ENCODE measurements at regions not wholly inside any gene's neighbourhood (a gene's known extent, or its start where the extent isn't known, plus 50 kb on each side); places are given as distances from the start of the nearest gene placed in this dataset.

DNA sequence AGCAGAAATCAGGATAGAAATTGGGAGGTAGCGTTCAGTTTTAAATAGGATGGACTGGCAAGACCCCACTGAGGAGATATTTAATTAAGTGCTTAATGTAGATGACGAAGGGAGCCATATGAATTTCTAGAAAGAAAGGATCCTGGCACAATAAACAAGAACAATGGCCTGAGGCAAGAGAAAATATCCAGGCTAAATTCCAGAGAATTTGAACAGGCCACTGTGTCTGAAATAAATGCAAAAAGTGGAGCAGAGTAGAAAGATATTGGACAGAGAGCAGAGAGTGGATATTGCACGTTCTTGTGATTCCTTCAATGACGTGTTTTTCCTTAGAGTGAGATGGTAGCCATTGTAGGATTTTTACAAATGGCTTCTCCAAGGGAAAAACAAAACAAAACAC is 1504.8 kb downstream of the C4orf33 start:
- TF ChIP-seq, protein P1, sequence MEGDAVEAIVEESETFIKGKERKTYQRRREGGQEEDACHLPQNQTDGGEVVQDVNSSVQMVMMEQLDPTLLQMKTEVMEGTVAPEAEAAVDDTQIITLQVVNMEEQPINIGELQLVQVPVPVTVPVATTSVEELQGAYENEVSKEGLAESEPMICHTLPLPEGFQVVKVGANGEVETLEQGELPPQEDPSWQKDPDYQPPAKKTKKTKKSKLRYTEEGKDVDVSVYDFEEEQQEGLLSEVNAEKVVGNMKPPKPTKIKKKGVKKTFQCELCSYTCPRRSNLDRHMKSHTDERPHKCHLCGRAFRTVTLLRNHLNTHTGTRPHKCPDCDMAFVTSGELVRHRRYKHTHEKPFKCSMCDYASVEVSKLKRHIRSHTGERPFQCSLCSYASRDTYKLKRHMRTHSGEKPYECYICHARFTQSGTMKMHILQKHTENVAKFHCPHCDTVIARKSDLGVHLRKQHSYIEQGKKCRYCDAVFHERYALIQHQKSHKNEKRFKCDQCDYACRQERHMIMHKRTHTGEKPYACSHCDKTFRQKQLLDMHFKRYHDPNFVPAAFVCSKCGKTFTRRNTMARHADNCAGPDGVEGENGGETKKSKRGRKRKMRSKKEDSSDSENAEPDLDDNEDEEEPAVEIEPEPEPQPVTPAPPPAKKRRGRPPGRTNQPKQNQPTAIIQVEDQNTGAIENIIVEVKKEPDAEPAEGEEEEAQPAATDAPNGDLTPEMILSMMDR (conservative IDR thresholded peaks at IDR 0.05; ENCODE audit: low read depth, low read length), result no peak
- DNase-seq (ENCODE audit: low read depth), result no peak
- no peak overlapping the region for H3K4me3 ChIP-seq (ENCODE audit: low read depth, low read length)

DNA sequence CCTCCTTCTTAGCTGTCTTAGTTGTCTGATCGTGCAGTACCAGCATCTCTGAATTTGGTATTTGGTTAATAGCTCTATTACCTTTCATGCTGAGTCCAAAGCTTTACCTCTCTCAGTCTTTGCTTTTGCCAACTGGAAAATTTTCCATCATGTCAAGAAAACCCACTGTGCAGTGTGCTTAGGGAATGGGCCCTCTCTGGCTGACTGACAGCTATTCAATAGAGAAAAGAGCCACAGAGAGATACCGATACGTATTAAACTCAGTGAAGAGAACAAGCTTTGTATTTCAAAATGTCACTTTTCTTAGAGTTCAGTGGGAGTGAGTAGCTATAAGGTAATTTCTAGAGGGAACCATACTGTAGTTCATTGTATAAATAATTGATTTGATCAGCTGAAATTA is 1507.1 kb downstream of the C4orf33 start:
- no peak for DNase-seq (ENCODE audit: low read depth)
- no peak overlapping the region for H3K4me3 ChIP-seq (ENCODE audit: low read depth, low read length)
- TF ChIP-seq, protein P1 (conservative IDR thresholded peaks at IDR 0.05; ENCODE audit: low read depth, low read length), result no peak

DNA sequence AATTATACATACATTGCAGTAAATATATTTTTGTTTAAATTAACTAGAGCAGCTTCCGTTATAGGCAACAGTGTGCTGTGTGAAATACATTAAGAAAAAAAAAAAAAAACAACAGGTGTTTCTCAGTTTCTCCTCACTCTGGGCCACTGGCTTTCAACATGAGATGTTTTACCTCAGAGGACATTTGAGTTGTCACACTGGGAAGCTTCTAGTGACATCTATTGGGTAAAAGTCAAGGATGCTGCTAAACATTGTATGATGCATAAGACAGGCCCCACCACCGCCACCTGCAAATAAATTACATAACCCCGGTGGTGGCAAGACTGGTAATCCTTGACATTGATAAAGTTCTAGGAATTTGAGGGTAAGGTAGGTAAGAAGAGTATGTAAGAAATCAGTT is 1512.2 kb downstream of the C4orf33 start:
- DNase-seq (ENCODE audit: low read depth), result no peak
- TF ChIP-seq, protein P1 (conservative IDR thresholded peaks at IDR 0.05; ENCODE audit: low read depth, low read length), result no peak
- H3K4me3 ChIP-seq (ENCODE audit: low read depth, low read length), result no peak overlapping the region

DNA sequence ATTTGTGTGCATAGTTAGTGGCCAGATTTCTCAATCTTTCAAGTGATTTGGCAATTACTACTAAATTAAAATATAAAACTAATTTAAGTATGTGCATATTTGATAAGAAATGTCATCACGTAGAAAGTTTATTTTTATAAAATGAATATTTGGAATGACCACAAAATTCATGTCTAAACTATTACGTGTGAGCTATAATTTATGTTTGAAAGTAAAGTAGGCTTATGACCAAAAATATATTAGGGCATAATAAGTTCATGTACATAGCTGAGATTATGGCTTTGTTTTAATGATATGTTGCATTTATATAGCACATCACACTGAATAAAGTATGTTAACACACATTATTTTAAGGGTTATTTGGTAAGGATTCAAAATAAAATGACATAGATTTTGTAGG is 1532.6 kb downstream of the C4orf33 start:
- no peak overlapping the region for H3K4me3 ChIP-seq (ENCODE audit: low read depth, low read length)
- DNase-seq (ENCODE audit: low read depth), result no peak
- TF ChIP-seq, protein P1 (conservative IDR thresholded peaks at IDR 0.05; ENCODE audit: low read depth, low read length), result no peak

DNA sequence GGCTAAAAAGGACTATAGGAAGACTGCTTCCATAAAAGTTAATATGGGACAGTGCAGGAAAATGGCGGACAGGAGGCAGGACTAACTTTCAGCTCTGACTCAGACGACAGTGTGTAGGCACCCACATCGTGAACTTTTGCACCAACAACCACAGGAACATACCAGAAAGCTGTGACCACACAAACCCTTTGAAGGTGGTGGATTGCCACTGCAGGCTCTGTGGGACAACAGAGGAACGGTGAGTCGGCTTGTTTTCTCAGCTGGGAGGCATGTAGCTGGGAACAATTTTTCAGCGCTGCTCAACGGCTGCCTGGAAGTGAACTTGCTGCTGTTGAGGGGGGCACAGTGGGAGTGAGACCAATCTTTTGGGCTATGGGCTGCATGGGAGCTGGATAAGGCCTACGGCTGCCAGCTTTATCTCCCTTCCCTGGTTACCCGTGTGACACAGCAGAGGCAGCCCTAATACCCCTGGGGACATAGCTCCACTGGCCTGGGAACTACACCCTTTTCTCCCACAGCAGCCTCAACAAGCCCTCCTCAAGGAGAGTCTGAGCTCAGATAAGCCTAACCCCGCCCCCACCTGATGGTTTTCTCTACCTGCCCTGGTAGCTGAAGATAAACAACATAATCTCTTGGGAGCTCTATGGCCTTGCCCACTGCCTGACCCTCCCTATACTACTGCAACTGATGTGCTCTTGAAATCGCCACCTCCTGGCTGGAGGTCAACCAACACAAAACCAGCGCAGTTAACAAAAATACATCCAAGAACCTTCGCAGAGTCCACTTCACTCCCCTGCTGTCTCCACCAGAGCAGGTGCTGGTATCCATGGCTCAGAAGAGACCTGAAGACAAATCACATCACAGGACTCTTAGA is 1537.0 kb downstream of the C4orf33 start:
- DNase-seq (ENCODE audit: low read depth), result peak; percentile 77
- H3K4me3 ChIP-seq (ENCODE audit: low read depth, low read length), result peak overlapping the region; percentile 14
- TF ChIP-seq, protein P1 (conservative IDR thresholded peaks at IDR 0.05; ENCODE audit: low read depth, low read length), result no peak

DNA sequence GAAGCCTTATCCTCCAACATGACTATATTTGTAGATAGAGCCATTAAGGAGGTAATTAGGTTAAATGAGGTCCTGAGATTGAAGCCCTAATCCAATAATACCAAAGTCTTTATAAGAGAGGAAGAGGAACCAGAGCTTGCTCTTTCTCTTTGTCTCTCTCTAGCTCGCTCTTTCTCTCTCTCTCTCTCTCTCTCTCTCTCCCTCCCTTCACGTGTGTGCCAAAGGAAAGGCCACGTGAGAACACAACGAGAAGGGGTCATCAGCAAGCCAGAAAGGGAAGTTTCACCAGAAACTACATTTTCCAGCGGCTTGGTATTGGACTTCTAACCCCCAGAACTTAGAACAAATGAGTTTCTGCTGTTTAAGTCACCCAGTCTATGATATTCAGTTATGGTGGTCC is 1540.5 kb downstream of the C4orf33 start:
- no peak overlapping the region for H3K4me3 ChIP-seq (ENCODE audit: low read depth, low read length)
- DNase-seq (ENCODE audit: low read depth), result no peak
- TF ChIP-seq, protein P1 (conservative IDR thresholded peaks at IDR 0.05; ENCODE audit: low read depth, low read length), result no peak

DNA sequence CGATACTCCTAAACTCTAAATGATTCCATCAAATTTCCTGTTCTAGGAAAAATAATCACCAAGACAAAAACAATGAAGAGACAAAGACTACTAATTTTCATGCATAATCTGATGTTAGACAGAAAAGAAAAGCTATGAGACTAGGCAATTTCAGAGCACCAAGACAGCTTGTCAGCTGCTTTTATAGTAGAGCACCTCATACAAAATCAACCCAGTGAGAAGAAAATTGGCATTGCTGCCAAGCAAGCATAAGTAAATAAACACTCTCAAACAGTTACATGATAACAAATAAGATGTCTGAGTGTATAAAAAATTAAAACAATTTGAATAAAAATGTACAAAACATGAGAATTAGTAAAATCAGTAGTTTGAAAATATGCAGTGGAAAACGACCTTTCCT is 1544.6 kb downstream of the C4orf33 start:
- no peak for DNase-seq (ENCODE audit: low read depth)
- TF ChIP-seq, protein P1 (conservative IDR thresholded peaks at IDR 0.05; ENCODE audit: low read depth, low read length), result no peak
- no peak overlapping the region for H3K4me3 ChIP-seq (ENCODE audit: low read depth, low read length)

Measured in choroid plexus epithelial cell (primary cell).